Hepatocyte (in vitro differentiated cells): ENCODE measurements at regions not wholly inside any gene's neighbourhood (a gene's known extent, or its start where the extent isn't known, plus 50 kb on each side); places are given as distances from the start of the nearest gene placed in this dataset.

Experiments used
- DNase-seq: peaks from one replicate; pipeline ENCODE4 v3.0.0-alpha.2; 2016; ENCODE audit warnings: low spot score
- H2AFZ ChIP-seq: fragments of 200-600 bp; sonication (generic); 2 replicates; pipeline ENCODE4 v1.6.0; 2016; ENCODE audit warnings: antibody characterized with exemption, mild to moderate bottlenecking
- H3K27ac ChIP-seq: fragments of 200-600 bp; sonication (generic); 2 replicates; pipeline ENCODE4 v1.5.1; 2016; ENCODE audit warnings: mild to moderate bottlenecking
- H3K27me3 ChIP-seq: fragments of 200-600 bp; sonication (generic); 2 replicates; pipeline ENCODE4 v1.6.1; 2016
- H3K36me3 ChIP-seq: fragments of 200-600 bp; sonication (generic); replicated peaks from 2 replicates; pipeline ENCODE4 v1.5.1; 2016; ENCODE audit warnings: low read depth; ENCODE audit not compliant: insufficient read depth
- H3K4me1 ChIP-seq: fragments of 200-600 bp; sonication (generic); 2 replicates; pipeline ENCODE4 v1.5.1; 2016; ENCODE audit warnings: mild to moderate bottlenecking, moderate library complexity; ENCODE audit not compliant: insufficient read depth
- H3K4me2 ChIP-seq: fragments of 200-600 bp; sonication (generic); 2 replicates; pipeline ENCODE4 v1.6.0; 2016
- H3K4me3 ChIP-seq: fragments of 200-600 bp; sonication (generic); 2 replicates; pipeline ENCODE4 v1.5.1; 2016; ENCODE audit warnings: mild to moderate bottlenecking
- H3K79me2 ChIP-seq: fragments of 200-600 bp; sonication (generic); 2 replicates; pipeline ENCODE4 v1.6.0; 2017; ENCODE audit warnings: mild to moderate bottlenecking
- H3K9me2 ChIP-seq: fragments of 200-600 bp; sonication (generic); replicated peaks from 2 replicates; pipeline ENCODE4 v1.6.0; 2017; ENCODE audit warnings: mild to moderate bottlenecking; ENCODE audit not compliant: insufficient read depth
- H3K9me3 ChIP-seq: fragments of 200-600 bp; sonication (generic); 2 replicates; pipeline ENCODE4 v1.5.1; 2016; ENCODE audit warnings: low read depth, mild to moderate bottlenecking
- H4K20me1 ChIP-seq: fragments of 200-600 bp; sonication (generic); 2 replicates; pipeline ENCODE4 v1.6.0; 2016; ENCODE audit warnings: mild to moderate bottlenecking; ENCODE audit not compliant: insufficient read depth, poor library complexity, severe bottlenecking
- EZH2 ChIP-seq: fragments of 200-600 bp; sonication (generic); IDR thresholded peaks from 2 replicates; pipeline ENCODE4 v1.6.1; 2016; ENCODE audit warnings: antibody characterized with exemption, mild to moderate bottlenecking, borderline replicate concordance
- EZH2phosphoT487 ChIP-seq: fragments of 200-600 bp; sonication (generic); IDR thresholded peaks from one replicate; pipeline ENCODE4 v1.6.1; 2018; ENCODE audit warnings: antibody characterized with exemption, mild to moderate bottlenecking, low read depth, moderate library complexity; ENCODE audit not compliant: unreplicated experiment, severe bottlenecking
- WGBS: methylation state at CpG from one replicate; pipeline ENCODE4 v1.1.6; 2016; ENCODE audit warnings: low lambda C conversion rate; ENCODE audit errors: missing lambda C conversion rate; 5-methylcytosine and 5-hydroxymethylcytosine counted together
- TF ChIP-seq, protein P1 (sequence below): fragments of 200-600 bp; sonication (generic); IDR thresholded peaks from 2 replicates; pipeline ENCODE4 v1.5.1; 2016; ENCODE audit warnings: antibody characterized with exemption, mild to moderate bottlenecking; ENCODE audit not compliant: poor library complexity

DNA sequence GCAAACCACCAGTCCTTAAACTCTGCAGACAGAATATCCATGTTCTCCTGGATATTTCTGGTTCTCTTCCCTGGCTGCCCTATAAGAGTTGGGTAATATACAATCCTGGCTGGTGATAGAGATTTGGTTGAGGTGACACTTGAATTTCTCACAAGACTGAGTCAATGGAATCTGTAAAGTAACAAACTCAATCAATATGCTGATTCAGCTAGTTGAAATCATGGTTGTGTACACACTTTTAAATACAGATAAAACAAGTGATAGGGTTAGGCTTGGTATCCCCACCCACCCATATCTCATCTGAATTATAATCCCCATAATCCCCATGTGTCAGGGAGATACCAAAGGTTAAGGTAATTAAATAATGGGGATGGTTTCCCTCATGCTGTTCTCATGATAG lies 349.2 kb upstream of the MAD2L1 start:
- Histone ChIP-seq H4K20me1 (no peaks in the 10 kb centered on the region), H3K4me1 (no peaks in the 10 kb centered on the region), H3K27ac (no peak overlapping the region), H3K79me2 (no peaks in the 10 kb centered on the region), H3K9me3 (no peaks in the 10 kb centered on the region), H3K36me3 (no peaks in the 10 kb centered on the region), H2AFZ (no peak overlapping the region), H3K4me3 (no peak overlapping the region), H3K4me2 (no peak overlapping the region), H3K9me2 (no peaks in the 10 kb centered on the region), H3K27me3 (no peaks in the 10 kb centered on the region)
- TF ChIP-seq, protein P1, sequence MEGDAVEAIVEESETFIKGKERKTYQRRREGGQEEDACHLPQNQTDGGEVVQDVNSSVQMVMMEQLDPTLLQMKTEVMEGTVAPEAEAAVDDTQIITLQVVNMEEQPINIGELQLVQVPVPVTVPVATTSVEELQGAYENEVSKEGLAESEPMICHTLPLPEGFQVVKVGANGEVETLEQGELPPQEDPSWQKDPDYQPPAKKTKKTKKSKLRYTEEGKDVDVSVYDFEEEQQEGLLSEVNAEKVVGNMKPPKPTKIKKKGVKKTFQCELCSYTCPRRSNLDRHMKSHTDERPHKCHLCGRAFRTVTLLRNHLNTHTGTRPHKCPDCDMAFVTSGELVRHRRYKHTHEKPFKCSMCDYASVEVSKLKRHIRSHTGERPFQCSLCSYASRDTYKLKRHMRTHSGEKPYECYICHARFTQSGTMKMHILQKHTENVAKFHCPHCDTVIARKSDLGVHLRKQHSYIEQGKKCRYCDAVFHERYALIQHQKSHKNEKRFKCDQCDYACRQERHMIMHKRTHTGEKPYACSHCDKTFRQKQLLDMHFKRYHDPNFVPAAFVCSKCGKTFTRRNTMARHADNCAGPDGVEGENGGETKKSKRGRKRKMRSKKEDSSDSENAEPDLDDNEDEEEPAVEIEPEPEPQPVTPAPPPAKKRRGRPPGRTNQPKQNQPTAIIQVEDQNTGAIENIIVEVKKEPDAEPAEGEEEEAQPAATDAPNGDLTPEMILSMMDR = no peak
- TF ChIP-seq EZH2 = no peak
- no peak for TF ChIP-seq EZH2phosphoT487
- no peak for DNase-seq

DNA sequence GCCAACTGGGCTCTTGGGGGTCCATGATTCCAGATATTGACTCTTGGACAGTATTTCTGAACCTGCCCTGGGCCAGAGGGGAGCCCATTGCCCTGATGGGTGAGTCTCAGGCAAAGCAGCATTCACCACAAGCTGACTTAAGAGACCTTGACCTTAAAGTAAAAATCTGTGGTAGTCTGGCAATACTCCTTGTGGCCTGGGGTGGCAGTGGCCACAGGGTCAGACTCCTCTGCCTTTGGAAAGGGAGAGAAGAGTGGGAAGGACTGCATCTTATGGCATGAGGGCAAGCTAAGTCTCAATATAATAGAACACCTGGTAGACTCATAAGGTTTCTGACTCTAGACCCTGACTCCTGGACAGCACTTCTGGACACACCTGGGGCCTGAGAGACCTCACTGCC lies 340.3 kb upstream of the MAD2L1 start:
- Histone ChIP-seq H4K20me1 (no peaks in the 10 kb centered on the region), H2AFZ (no peak overlapping the region), H3K36me3 (no peaks in the 10 kb centered on the region), H3K4me1 (no peaks in the 10 kb centered on the region), H3K27me3 (no peaks in the 10 kb centered on the region), H3K9me3 (peaks cover 4% of the 10 kb centered on the region), H3K27ac (no peak overlapping the region), H3K4me3 (no peak overlapping the region), H3K4me2 (no peak overlapping the region), H3K79me2 (no peaks in the 10 kb centered on the region), H3K9me2 (no peaks in the 10 kb centered on the region)
- no peak for DNase-seq
- TF ChIP-seq EZH2phosphoT487 = no peak
- TF ChIP-seq EZH2 = no peak
- TF ChIP-seq, protein P1 = no peak

DNA sequence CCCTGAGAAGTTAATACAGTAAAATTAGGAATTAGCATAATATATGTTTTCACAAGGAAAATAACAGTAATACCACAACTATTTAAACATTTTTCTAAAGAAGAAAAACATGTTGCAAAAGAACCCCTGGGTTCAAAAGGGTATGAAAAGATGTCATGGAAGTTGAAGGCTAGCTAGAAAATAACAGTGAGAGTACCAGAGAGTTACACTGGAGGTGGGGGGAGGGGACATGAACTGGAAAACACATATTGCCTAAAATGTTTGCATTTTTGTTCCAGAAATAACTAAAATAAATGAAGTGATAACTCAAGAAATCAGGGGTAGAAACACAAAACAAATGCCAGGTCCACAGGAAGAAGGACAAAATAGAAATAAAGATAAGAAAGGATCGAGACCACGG lies 336.6 kb upstream of the MAD2L1 start:
- Histone ChIP-seq H3K79me2 (no peaks in the 10 kb centered on the region), H3K4me3 (no peak overlapping the region), H3K27ac (no peak overlapping the region), H3K36me3 (no peaks in the 10 kb centered on the region), H3K9me3 (no peaks in the 10 kb centered on the region), H2AFZ (no peak overlapping the region), H3K9me2 (no peaks in the 10 kb centered on the region), H3K27me3 (no peaks in the 10 kb centered on the region), H4K20me1 (no peaks in the 10 kb centered on the region), H3K4me1 (no peaks in the 10 kb centered on the region), H3K4me2 (no peak overlapping the region)
- TF ChIP-seq, protein P1 = no peak
- no peak for DNase-seq
- WGBS = 92% methylated on average over 2 of the region's 2 CpGs

DNA sequence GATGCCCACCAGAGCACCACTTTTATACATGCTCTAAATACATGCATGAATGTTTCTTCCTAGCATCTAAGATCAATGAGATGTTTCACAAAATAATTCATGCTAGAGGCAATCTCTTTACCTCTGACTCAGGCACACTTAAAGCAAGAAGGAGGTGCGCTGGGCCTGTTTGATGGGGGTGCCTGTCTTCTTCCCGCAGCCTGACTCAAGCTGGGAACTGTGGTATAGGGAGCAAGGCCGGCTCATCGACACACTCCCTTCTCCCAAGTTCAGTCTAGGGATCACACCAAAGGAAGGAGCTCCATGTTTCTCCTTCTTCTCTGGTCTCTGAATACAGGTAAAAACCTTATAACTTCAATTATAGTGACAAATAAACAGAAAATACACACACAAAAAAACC lies 333.8 kb upstream of the MAD2L1 start:
- Histone ChIP-seq H3K79me2 (no peaks in the 10 kb centered on the region), H3K36me3 (no peaks in the 10 kb centered on the region), H3K27ac (no peak overlapping the region), H3K9me3 (no peaks in the 10 kb centered on the region), H3K4me2 (no peak overlapping the region), H3K4me1 (no peaks in the 10 kb centered on the region), H3K9me2 (no peaks in the 10 kb centered on the region), H4K20me1 (no peaks in the 10 kb centered on the region), H3K27me3 (no peaks in the 10 kb centered on the region), H2AFZ (no peak overlapping the region), H3K4me3 (no peak overlapping the region)
- WGBS = 83% methylated on average over 4 of the region's 4 CpGs
- no peak for TF ChIP-seq EZH2phosphoT487
- TF ChIP-seq, protein P1 = no peak
- no peak for TF ChIP-seq EZH2
- DNase-seq = no peak
